Kidney epithelial cell (primary cell): ENCODE measurements at regions not wholly inside any gene's neighbourhood (a gene's known extent, or its start where the extent isn't known, plus 50 kb on each side); places are given as distances from the start of the nearest gene placed in this dataset.

ENCODE experiments used
- DNase-seq: peaks from one replicate; pipeline ENCODE4 v3.0.0-alpha.2; 2010; ENCODE audit warnings: low read depth
- H3K27me3 ChIP-seq: 2 replicates; pipeline ENCODE4 v1.6.0; 2011; ENCODE audit warnings: low read length; ENCODE audit not compliant: control insufficient read depth, insufficient read depth
- H3K36me3 ChIP-seq: 2 replicates; pipeline ENCODE4 v1.5.1; 2011; ENCODE audit warnings: low read length; ENCODE audit not compliant: control insufficient read depth, insufficient read depth
- H3K4me3 ChIP-seq: 2 replicates; pipeline ENCODE4 v1.5.1; 2011; ENCODE audit warnings: low read depth, mild to moderate bottlenecking, control low read depth, low read length
- CTCF ChIP-seq: IDR thresholded peaks from 2 replicates; pipeline ENCODE4 v1.5.1; 2011; ENCODE audit warnings: mild to moderate bottlenecking, moderate library complexity, low read length, control low read depth, inconsistent platforms; ENCODE audit not compliant: insufficient read depth, poor library complexity, severe bottlenecking

DNA sequence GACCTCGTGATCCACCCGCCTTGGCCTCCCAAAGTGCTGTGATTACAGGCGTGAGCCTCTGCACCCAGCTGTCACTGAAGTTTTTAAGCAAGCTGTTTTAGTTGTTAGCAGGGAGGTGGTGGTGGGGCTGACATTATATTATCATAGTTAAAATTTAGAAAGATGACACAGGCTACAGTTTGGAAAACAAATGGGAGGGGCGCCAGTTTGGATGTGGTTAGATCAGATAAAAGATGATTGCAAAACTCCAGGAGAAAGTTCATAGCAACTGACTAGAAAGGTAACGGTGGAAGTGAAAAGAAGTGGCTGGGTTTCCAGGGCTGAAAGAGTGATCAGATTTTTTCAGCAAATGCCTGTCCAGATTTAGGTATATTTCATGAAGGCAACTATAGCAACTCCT, 311.9 kb upstream of the CITED2 start:
- no peak overlapping the region for H3K4me3 ChIP-seq
- H3K27me3 ChIP-seq, result no peaks in the 10 kb centered on the region
- TF ChIP-seq CTCF, result no peak
- no peak for DNase-seq
- no peaks in the 10 kb centered on the region for H3K36me3 ChIP-seq

DNA sequence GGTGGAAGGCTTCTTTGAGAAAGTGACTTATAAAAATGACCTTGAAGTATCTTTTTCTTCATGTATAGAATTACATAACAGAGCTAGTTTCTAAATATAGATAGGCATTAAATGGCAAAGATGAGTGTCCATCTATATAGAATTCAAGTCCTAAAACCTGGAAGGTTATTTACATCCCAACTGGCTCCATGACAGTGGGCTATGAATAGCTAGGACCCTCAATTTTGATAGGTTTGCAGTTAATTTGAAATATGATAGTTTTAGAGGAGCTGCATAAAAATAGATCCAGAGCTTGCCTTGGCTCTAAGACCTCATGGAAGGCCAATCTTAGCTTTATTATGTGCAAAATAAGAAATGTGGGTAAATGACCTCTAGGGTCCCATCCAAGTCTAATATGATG, 310.6 kb upstream of the CITED2 start:
- no peaks in the 10 kb centered on the region for H3K36me3 ChIP-seq
- no peak overlapping the region for H3K4me3 ChIP-seq
- DNase-seq, result no peak
- H3K27me3 ChIP-seq, result no peaks in the 10 kb centered on the region
- no peak for TF ChIP-seq CTCF

GRCh38 chr6:139680819-139681218, 306.4 kb upstream of the CITED2 start:
- no peak for DNase-seq
- no peak for TF ChIP-seq CTCF
- Histone ChIP-seq H3K27me3 (no peaks in the 10 kb centered on the region), H3K4me3 (no peak overlapping the region), H3K36me3 (no peaks in the 10 kb centered on the region)

- H3K27me3 ChIP-seq, result no peaks in the 10 kb centered on the region
- DNase-seq, result no peak
- H3K4me3 ChIP-seq, result no peak overlapping the region
- no peaks in the 10 kb centered on the region for H3K36me3 ChIP-seq
- no peak for TF ChIP-seq CTCF
These were observed 305.2 kb upstream of the CITED2 start for GRCh38 chr6:139679516-139680179.

DNA sequence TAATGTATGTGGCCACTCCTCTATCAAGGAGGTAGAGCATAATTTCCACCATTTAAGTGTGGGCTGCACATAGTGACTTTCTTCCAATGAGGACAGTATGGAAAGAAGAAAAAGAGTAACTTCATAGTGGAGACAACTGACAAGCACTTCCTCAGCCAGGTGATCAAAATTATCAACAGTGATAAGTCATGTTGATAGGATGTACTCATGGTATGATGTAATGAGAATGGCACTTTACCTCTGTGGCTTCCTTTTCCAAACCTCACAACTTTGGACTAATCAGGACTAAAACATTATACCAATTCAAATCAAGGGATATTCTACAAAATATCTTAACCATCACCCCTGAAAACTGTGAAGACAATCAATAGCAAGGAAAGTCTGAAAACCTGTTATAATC, 302.3 kb upstream of the CITED2 start:
- DNase-seq, result no peak
- Histone ChIP-seq H3K4me3 (no peak overlapping the region), H3K36me3 (no peaks in the 10 kb centered on the region), H3K27me3 (no peaks in the 10 kb centered on the region)
- no peak for TF ChIP-seq CTCF

GRCh38 chr6:139666284-139666683, 291.8 kb upstream of the CITED2 start:
- Histone ChIP-seq H3K36me3 (no peaks in the 10 kb centered on the region), H3K4me3 (no peak overlapping the region), H3K27me3 (no peaks in the 10 kb centered on the region)
- TF ChIP-seq CTCF, result no peak
- no peak for DNase-seq
